ENCODE measurements at regions not wholly inside any gene's neighbourhood (a gene's known extent, or its start where the extent isn't known, plus 50 kb on each side); places are given as distances from the start of the nearest gene placed in this dataset.

DNA sequence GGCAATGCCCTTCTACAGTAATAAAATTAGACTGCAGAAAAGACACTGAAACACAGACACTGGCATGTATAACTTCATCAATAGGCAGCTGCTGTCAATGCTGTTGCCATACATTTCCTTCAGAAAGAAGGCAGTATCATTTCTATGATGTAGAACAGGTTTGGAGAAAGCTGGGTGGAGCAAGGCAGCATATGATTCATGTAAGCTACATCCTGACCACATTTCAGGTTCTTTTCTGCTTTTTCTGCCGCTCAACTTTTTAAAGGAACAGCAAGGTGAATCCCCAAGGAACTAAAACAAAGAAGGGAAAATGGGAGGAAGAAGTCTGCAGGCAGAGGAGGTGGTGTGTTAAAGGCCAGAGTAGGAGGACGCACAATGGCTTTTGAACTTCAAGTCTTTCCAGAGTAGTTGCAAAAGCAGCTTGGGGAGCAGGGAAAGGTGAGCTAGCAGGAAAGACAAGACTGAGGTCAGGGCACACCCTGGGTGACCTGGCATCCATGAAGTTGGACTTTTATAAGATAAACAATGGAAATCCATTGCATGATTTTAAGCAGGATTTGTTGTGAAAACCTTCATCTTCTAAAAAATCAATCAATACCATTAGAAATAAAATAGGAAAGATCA, 142.1 kb downstream of the MED10 start:
- TF ChIP-seq POLR2A (IDR thresholded peaks at IDR 0.05), result no peak
- TF ChIP-seq, protein P1, sequence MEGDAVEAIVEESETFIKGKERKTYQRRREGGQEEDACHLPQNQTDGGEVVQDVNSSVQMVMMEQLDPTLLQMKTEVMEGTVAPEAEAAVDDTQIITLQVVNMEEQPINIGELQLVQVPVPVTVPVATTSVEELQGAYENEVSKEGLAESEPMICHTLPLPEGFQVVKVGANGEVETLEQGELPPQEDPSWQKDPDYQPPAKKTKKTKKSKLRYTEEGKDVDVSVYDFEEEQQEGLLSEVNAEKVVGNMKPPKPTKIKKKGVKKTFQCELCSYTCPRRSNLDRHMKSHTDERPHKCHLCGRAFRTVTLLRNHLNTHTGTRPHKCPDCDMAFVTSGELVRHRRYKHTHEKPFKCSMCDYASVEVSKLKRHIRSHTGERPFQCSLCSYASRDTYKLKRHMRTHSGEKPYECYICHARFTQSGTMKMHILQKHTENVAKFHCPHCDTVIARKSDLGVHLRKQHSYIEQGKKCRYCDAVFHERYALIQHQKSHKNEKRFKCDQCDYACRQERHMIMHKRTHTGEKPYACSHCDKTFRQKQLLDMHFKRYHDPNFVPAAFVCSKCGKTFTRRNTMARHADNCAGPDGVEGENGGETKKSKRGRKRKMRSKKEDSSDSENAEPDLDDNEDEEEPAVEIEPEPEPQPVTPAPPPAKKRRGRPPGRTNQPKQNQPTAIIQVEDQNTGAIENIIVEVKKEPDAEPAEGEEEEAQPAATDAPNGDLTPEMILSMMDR (IDR thresholded peaks at IDR 0.05), result no peak

All from thyroid gland (tissue), 4 donors.